H1 (cell line): ENCODE measurements at regions not wholly inside any gene's neighbourhood (a gene's known extent, or its start where the extent isn't known, plus 50 kb on each side); places are given as distances from the start of the nearest gene placed in this dataset.

Source experiments
- CTCF ChIA-PET: fragments of 300-600 bp; sonication (Branson Sonifier 250); formaldehyde crosslinking; loops from one replicate; lab custom pipeline; 2021; ENCODE audit not compliant: partially characterized antibody; lab: Charles Lee
- POLR2A ChIA-PET: fragments of 300-600 bp; sonication (Branson Sonifier 250); formaldehyde crosslinking; loops from one replicate; lab custom pipeline; 2021; ENCODE audit warnings: inconsistent platforms; ENCODE audit not compliant: partially characterized antibody; lab: Charles Lee
- DNase-seq, 2 experiments: peaks; one replicate each; pipeline versions ENCODE4 v3.0.0 to v3.0.0-alpha.2; 2010 to 2022; ENCODE audit warnings: low spot score in 2 of 2, low read depth in 1 of 2, mixed read lengths in 1 of 2
- FAIRE-seq: peaks from 2 replicates; lab custom pipeline; 2011; peaks lifted over from hg19 to GRCh38; lab: Jason Lieb, UNC
- H2AFZ ChIP-seq: 2 replicates; pipeline ENCODE4 v1.8.1; 2012; ENCODE audit warnings: low read length, inconsistent platforms
- H2AK5ac ChIP-seq: 2 replicates; pipeline ENCODE4 v1.6.1; 2013; ENCODE audit warnings: low read depth, low read length
- H2BK120ac ChIP-seq: replicated peaks from 2 replicates; pipeline ENCODE3; 2013; ENCODE audit warnings: low read depth, low read length, inconsistent platforms
- H2BK12ac ChIP-seq: 2 replicates; pipeline ENCODE4 v1.6.1; 2013; ENCODE audit warnings: low read depth, low read length
- H2BK15ac ChIP-seq: 2 replicates; pipeline ENCODE4 v1.6.1; 2013; ENCODE audit warnings: low read length
- H2BK20ac ChIP-seq: 2 replicates; pipeline ENCODE4 v1.6.1; 2013; ENCODE audit warnings: low read length
- H2BK5ac ChIP-seq: 2 replicates; pipeline ENCODE4 v1.6.1; 2013; ENCODE audit warnings: low read depth, low read length
- H3K14ac ChIP-seq: 2 replicates; pipeline ENCODE4 v1.6.1; 2013; ENCODE audit warnings: inconsistent platforms; ENCODE audit not compliant: insufficient read length
- H3K18ac ChIP-seq: 2 replicates; pipeline ENCODE4 v1.6.1; 2013; ENCODE audit warnings: low read length; ENCODE audit errors: extremely low read depth
- H3K23ac ChIP-seq: 2 replicates; pipeline ENCODE4 v1.6.1; 2013; ENCODE audit warnings: inconsistent platforms; ENCODE audit not compliant: insufficient read length
- H3K23me2 ChIP-seq: 2 replicates; pipeline ENCODE4 v1.6.1; 2013; ENCODE audit warnings: low read depth, low read length
- H3K27ac ChIP-seq: 2 replicates; pipeline ENCODE4 v1.6.1; 2011; ENCODE audit warnings: low read depth, low read length, inconsistent platforms
- H3K27me3 ChIP-seq, 4 experiments: replicated peaks in 1 of 4; 1 replicate in 1 of 4; 2 replicates in 3 of 4; pipeline versions ENCODE4 v1.6.1 to v1.8.1; 2011 to 2013; ENCODE audit warnings: low read length in 3 of 4, mild to moderate bottlenecking in 3 of 4, inconsistent platforms in 2 of 4, mixed read lengths in 2 of 4, moderate library complexity in 1 of 4; ENCODE audit not compliant: control insufficient read depth in 3 of 4, insufficient read depth in 3 of 4; ENCODE audit errors: extremely low read depth in 1 of 4
- H3K36me3 ChIP-seq, 4 experiments: 2 replicates each; pipeline versions ENCODE4 v1.6.1 to v1.8.1; 2011 to 2013; ENCODE audit warnings: mild to moderate bottlenecking in 4 of 4, low read length in 3 of 4, moderate library complexity in 2 of 4, control low read depth in 1 of 4, inconsistent platforms in 1 of 4; ENCODE audit not compliant: insufficient read depth in 4 of 4, control insufficient read depth in 2 of 4
- H3K4ac ChIP-seq: replicated peaks from 2 replicates; pipeline ENCODE3; 2013; ENCODE audit warnings: low read length, low read depth, mixed read lengths, inconsistent platforms; ENCODE audit not compliant: insufficient read length
- H3K4me1 ChIP-seq, 4 experiments: replicated peaks in 1 of 4; 1 replicate in 1 of 4; 2 replicates in 3 of 4; pipeline versions ENCODE4 v1.6.1 to v1.8.1; 2011 to 2013; ENCODE audit warnings: low read length in 3 of 4, inconsistent platforms in 2 of 4, mixed read lengths in 1 of 4; ENCODE audit not compliant: insufficient read depth in 4 of 4, control insufficient read depth in 3 of 4
- H3K4me2 ChIP-seq, 2 experiments: 2 replicates each; pipeline versions ENCODE4 v1.6.1 to v1.8.1; 2011 to 2013; ENCODE audit warnings: low read depth in 2 of 2, low read length in 2 of 2, control low read depth in 1 of 2, inconsistent platforms in 1 of 2, mild to moderate bottlenecking in 1 of 2; ENCODE audit not compliant: insufficient read depth in 1 of 2
- H3K4me3 ChIP-seq, 4 experiments: fragments of 200-600, 300-600 bp in 1 of 4; sonication (generic), shearing (Covaris generic), sonication (Bioruptor Twin) in 1 of 4; 2 replicates each; pipeline versions ENCODE4 v1.5.1 to v1.8.1; 2011 to 2016; ENCODE audit warnings: low read length in 4 of 4, low read depth in 3 of 4, control low read depth in 2 of 4, inconsistent platforms in 2 of 4, mild to moderate bottlenecking in 2 of 4, mixed read lengths in 1 of 4, moderate library complexity in 1 of 4; ENCODE audit not compliant: insufficient read depth in 2 of 4; ENCODE audit errors: extremely low read depth in 1 of 4
- H3K56ac ChIP-seq: replicated peaks from 2 replicates; pipeline ENCODE3; 2013; ENCODE audit warnings: low read depth, mild to moderate bottlenecking, mixed read lengths, low read length, inconsistent platforms; ENCODE audit not compliant: insufficient read length
- H3K79me1 ChIP-seq: 2 replicates; pipeline ENCODE4 v1.6.1; 2013; ENCODE audit warnings: low read depth, low read length, control low read depth
- H3K79me2 ChIP-seq, 2 experiments: 2 replicates each; pipeline versions ENCODE4 v1.6.1 to v1.8.1; 2012 to 2013; ENCODE audit warnings: low read length in 2 of 2, mild to moderate bottlenecking in 2 of 2, inconsistent platforms in 1 of 2; ENCODE audit not compliant: insufficient read depth in 2 of 2, control insufficient read depth in 1 of 2
- H3K9ac ChIP-seq, 4 experiments: replicated peaks in 1 of 4; 1 replicate in 1 of 4; 2 replicates in 3 of 4; pipeline versions ENCODE4 v1.6.1 to v1.8.1; 2011 to 2013; ENCODE audit warnings: low read depth in 3 of 4, low read length in 3 of 4, control low read depth in 2 of 4, mild to moderate bottlenecking in 2 of 4, moderate library complexity in 2 of 4, inconsistent platforms in 1 of 4; ENCODE audit errors: extremely low read depth in 1 of 4
- H3K9me3 ChIP-seq, 2 experiments: 2 replicates each; pipeline versions ENCODE4 v1.6.1 to v1.8.1; 2012 to 2013; ENCODE audit warnings: mild to moderate bottlenecking in 2 of 2, moderate library complexity in 2 of 2, control low read depth in 1 of 2, inconsistent platforms in 1 of 2, low read depth in 1 of 2, low read length in 1 of 2, mixed read lengths in 1 of 2; ENCODE audit not compliant: insufficient read depth in 2 of 2
- H4K20me1 ChIP-seq, 2 experiments: replicated peaks in 1 of 2; 2 replicates each; pipeline versions ENCODE3 to v1.8.1; 2011 to 2013; ENCODE audit warnings: inconsistent platforms in 2 of 2, low read length in 2 of 2, mild to moderate bottlenecking in 1 of 2; ENCODE audit not compliant: insufficient read depth in 2 of 2, control insufficient read depth in 1 of 2
- H4K5ac ChIP-seq: 2 replicates; pipeline ENCODE4 v1.6.1; 2013; ENCODE audit warnings: low read length, low read depth, mixed read lengths, inconsistent platforms; ENCODE audit not compliant: insufficient read length
- H4K8ac ChIP-seq: 2 replicates; pipeline ENCODE4 v1.8.0; 2013; ENCODE audit warnings: mild to moderate bottlenecking, moderate library complexity, low read length, inconsistent platforms; ENCODE audit not compliant: insufficient read depth; ENCODE audit errors: extremely low read depth
- H4K91ac ChIP-seq: replicated peaks from 2 replicates; pipeline ENCODE3; 2013; ENCODE audit warnings: low read length, mixed read lengths, inconsistent platforms; ENCODE audit not compliant: insufficient read length
- EP300 ChIP-seq, 2 experiments: IDR thresholded peaks; 1 replicate in 1 of 2; 2 replicates in 1 of 2; pipeline ENCODE4 v1.6.1; 2011 to 2012; ENCODE audit warnings: low read depth in 2 of 2, low read length in 2 of 2, mild to moderate bottlenecking in 2 of 2, borderline replicate concordance in 1 of 2, inconsistent platforms in 1 of 2, moderate library complexity in 1 of 2
- GABPA ChIP-seq: IDR thresholded peaks from 2 replicates; pipeline ENCODE4 v1.6.1; 2011; ENCODE audit warnings: mild to moderate bottlenecking, low read length, moderate library complexity, borderline replicate concordance; ENCODE audit not compliant: insufficient read depth
- SP1 ChIP-seq: IDR thresholded peaks from 2 replicates; pipeline ENCODE4 v1.6.1; 2011; ENCODE audit warnings: low read depth, low read length
- TCF12 ChIP-seq: IDR thresholded peaks from 2 replicates; pipeline ENCODE4 v1.6.1; 2011; ENCODE audit warnings: low read depth, mild to moderate bottlenecking, low read length
- WGBS, 2 experiments: shearing (Covaris generic) in 1 of 2; methylation state at CpG; one replicate each; pipeline versions ENCODE4 v1.1.6 to v1.1.7; 2013 to 2015; ENCODE audit warnings: low lambda C conversion rate in 2 of 2, mixed read lengths in 2 of 2, inconsistent platforms in 1 of 2, low coverage in 1 of 2, missing lambda C conversion rate in 1 of 2; ENCODE audit not compliant: insufficient replicate concordance in 2 of 2, insufficient coverage in 1 of 2, insufficient read length in 1 of 2; ENCODE audit errors: extremely low coverage in 1 of 2, missing lambda C conversion rate in 1 of 2; 5-methylcytosine and 5-hydroxymethylcytosine counted together
- TF ChIP-seq, protein P1 (sequence below): IDR thresholded peaks from 2 replicates; pipeline ENCODE4 v1.6.1; 2011; ENCODE audit warnings: low read length, improper control_type of control experiment

GRCh38 chr4:3683077-3683743, 83.0 kb upstream of the ADRA2C start:
- TF ChIP-seq SP1 (no peak), EP300 (IDR thresholded peaks at IDR 0.05; ENCODE audit: borderline replicate concordance in 1 of 2, low read depth in 2 of 2, low read length in 2 of 2) (no peak), TCF12 (no peak), GABPA (no peak)
- TF ChIP-seq, protein P1, sequence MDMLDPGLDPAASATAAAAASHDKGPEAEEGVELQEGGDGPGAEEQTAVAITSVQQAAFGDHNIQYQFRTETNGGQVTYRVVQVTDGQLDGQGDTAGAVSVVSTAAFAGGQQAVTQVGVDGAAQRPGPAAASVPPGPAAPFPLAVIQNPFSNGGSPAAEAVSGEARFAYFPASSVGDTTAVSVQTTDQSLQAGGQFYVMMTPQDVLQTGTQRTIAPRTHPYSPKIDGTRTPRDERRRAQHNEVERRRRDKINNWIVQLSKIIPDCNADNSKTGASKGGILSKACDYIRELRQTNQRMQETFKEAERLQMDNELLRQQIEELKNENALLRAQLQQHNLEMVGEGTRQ, result no peak
- no peaks in the 10 kb centered on the region; a peak in 2 of 7 replicates for H3K4me1 ChIP-seq

More at GRCh38 chr4:3683077-3683743, 83.0 kb upstream of the ADRA2C start:
- Histone ChIP-seq H3K23ac (no peak overlapping the region), H2BK5ac (no peak overlapping the region), H4K91ac (no peak overlapping the region), H3K36me3 (no peaks in the 10 kb centered on the region), H3K23me2 (peaks cover 5% of the 10 kb centered on the region; the same call in 1 of the 2 replicates), H3K4me3 (no peak overlapping the region), H4K20me1 (no peaks in the 10 kb centered on the region), H3K9me3 (no peaks in the 10 kb centered on the region), H3K9ac (no peak overlapping the region), H3K79me2 (no peaks in the 10 kb centered on the region), H2BK15ac (no peak overlapping the region), H2AFZ (no peak overlapping the region), H3K56ac (no peak overlapping the region), H3K18ac (no peak overlapping the region), H3K27me3 (no peaks in the 10 kb centered on the region; a peak in 1 of 7 replicates), H2BK20ac (no peak overlapping the region), H3K4ac (no peak overlapping the region), H4K5ac (no peak overlapping the region), H2AK5ac (no peak overlapping the region), H3K79me1 (no peaks in the 10 kb centered on the region), H2BK12ac (0 out of 2 replicates have a peak overlapping the region, but pooled peaks have one; percentile 68), H3K14ac (no peak overlapping the region), H2BK120ac (no peak overlapping the region), H3K4me2 (no peak overlapping the region), H4K8ac (no peak overlapping the region), H3K27ac (no peak overlapping the region)
- 88% methylated on average over 17 of the region's 28 CpGs; no CpG with 5 or more reads in 1 of the 2 experiments for WGBS, 2 experiments
- POLR2A ChIA-PET, result no interaction called here
- CTCF ChIA-PET, result interaction anchor here (0.6 to 1.4 kb wide), 8 partner anchors 9 to 493 kb away, joined by 3 to 5 read pairs (median 3); no protein-coding TSS in a partner anchor
- no peak for DNase-seq
- FAIRE-seq, result no peak
